OCI-M2 (cell line): ENCODE measurements at regions not wholly inside any gene's neighbourhood (a gene's known extent, or its start where the extent isn't known, plus 50 kb on each side); places are given as distances from the start of the nearest gene placed in this dataset.
"Not testable (repeated sequence)": the region's sequence is repeated elsewhere in the genome, so short reads cannot be mapped to it uniquely, and the experiment has no call there.

ENCODE experiments used
- DNase-seq: peaks from one replicate; lab custom pipeline; 2025; ENCODE audit not compliant: unreplicated experiment; lab: John Stamatoyannopoulos, UW

- DNase-seq = no peak
Observed at GRCh38 chr18:66900837-66901236, 296.9 kb upstream of the CDH19 start.

DNA sequence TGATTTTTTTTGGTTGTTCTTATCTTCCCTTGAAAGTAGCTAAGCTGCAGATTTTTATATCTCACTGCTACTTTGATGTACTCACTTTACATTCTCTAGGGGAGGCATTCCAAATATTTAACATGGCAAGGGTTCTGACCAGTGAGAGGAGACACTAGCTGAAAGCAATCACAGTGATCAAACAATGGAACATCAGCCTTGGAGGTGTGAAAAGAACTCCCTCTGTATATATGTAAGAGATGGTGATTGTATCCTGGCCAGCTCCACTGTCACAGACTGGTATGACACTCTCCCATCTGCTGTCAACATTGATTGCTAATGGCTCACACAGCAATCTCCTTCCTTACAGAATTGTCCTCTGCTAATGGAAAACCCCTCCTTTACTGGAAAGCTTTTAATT is 291.7 kb upstream of the CDH19 start:
- DNase-seq = no peak

GRCh38 chr18:66894851-66895250 is 291.0 kb upstream of the CDH19 start:
- DNase-seq = no peak

GRCh38 chr18:66892388-66892787 is 288.5 kb upstream of the CDH19 start:
- DNase-seq = not testable (repeated sequence)

DNA sequence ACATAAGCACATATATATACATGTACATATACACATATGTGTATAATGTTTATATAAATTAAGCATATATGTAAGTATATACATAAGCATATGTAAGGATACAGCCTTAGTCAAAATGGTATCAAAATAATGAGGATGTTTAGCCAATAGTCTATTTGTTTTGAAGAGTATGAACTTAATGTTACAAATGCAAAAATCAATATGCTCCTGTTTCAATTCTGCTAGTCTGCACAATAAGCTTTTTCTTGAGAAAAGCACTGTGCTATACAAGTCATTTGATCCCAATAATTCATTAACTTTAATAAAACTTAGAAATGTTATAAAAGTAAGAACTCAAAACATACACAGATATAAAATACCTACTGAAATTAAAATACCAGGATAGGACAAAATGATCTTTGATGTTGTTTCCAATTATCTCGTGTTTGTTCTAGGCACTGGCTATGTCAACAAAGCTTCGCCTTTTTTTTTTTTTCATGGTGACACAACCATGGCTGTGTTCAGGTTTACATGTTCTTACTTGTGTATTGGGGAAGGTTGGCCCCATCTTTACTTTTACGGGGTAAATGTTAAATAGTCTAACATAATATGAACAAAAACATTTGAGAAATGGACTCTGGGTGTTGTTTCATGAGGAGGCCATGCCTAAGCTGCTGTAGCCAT is 271.1 kb upstream of the CDH19 start:
- DNase-seq = no peak

- no peak for DNase-seq
Observed at GRCh38 chr18:66874375-66874774, 270.5 kb upstream of the CDH19 start.

- DNase-seq = no peak
Observed at GRCh38 chr18:66873899-66874298, 270.0 kb upstream of the CDH19 start.

GRCh38 chr18:66872277-66872676 is 268.4 kb upstream of the CDH19 start:
- no peak for DNase-seq

DNA sequence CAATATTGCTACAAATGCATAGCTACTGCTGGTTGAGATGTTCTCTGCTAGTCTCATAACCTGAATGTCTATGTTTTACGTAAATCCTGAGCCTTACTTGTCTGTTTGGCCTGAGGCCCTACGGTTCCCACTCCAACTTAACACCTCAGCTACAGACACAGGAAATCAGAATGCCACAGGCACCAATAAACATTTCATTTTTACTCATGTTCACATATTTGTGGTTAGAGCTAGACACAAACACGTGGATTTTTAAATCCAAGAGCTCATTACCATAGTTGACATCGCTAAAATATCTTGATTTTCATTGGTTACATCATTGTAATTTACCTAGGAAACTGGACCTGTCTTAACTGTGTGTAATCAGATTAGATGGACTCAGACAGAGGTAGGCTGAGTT is 263.8 kb upstream of the CDH19 start:
- no peak for DNase-seq

DNA sequence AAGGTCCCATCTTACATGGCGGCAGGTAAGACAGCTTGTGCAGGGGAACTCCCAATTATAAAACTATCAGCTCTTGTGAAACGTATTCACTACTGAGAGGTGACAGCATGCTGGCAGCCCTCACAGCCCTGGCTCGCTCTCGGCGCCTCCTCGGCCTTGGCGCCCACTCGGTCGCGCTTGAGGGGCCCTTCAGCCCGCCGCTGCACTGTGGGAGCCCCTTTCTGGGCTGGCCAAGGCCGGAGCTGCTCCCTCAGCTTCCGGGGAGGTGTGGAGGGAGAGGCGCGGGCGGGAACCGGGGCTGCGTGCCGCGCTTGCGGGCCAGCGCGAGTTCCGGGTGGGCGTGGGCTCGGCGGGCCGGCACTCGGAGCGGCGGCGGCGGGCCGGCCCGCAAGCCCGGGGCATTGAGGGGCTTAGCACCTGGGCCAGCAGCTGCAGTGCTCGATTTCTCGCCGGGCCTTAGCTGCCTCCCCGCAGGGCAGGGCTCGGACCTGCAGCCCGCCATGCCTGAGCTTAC is 262.6 kb upstream of the CDH19 start:
- not testable (repeated sequence) for DNase-seq

- DNase-seq = no peak
Observed at GRCh38 chr18:66838340-66838987, 234.6 kb upstream of the CDH19 start.

DNA sequence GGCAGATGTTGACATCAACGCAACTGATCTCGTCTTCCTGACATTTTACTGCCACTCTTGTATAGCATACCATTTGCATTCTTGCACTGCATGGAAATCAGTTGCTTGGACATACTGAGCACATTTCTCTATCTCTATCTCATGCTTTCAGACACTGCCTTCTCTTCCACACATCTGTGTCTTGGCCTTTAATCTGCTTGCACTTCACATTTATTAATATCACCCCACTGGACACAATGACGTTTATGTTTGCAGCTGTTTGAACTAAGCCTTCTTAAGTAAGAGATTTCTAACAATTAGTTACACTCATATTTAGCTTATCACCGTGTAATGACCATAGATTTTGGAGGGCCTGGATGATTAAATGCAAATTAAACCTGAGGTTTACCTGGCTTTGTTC is 229.8 kb upstream of the CDH19 start:
- no peak for DNase-seq

- DNase-seq = no peak
Observed at GRCh38 chr18:66826211-66826610, 222.3 kb upstream of the CDH19 start.

- no peak for DNase-seq
Observed at GRCh38 chr18:66825347-66825746, 221.5 kb upstream of the CDH19 start.

- DNase-seq = no peak
Observed at GRCh38 chr18:66819235-66819634, 215.3 kb upstream of the CDH19 start.

GRCh38 chr18:66813138-66813537 is 209.2 kb upstream of the CDH19 start:
- DNase-seq = no peak

DNA sequence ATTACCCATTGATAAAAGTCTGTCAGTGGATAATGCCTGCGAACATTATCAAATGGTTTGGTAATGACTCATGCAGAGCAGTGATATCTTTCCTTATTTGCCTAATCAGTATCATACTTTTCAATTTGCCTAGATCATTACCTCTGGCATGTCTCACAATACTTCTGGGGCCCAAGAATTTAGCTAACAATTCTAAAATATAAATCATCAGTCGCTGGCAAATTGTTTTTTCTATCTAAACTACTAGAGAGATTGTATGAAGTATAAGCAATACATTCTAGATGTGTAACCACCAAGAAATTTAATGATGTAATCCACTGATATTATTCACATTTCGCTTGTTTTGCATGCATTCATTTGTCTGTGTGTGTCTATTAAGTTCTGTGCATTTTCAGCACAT is 191.2 kb upstream of the CDH19 start:
- no peak for DNase-seq

DNA sequence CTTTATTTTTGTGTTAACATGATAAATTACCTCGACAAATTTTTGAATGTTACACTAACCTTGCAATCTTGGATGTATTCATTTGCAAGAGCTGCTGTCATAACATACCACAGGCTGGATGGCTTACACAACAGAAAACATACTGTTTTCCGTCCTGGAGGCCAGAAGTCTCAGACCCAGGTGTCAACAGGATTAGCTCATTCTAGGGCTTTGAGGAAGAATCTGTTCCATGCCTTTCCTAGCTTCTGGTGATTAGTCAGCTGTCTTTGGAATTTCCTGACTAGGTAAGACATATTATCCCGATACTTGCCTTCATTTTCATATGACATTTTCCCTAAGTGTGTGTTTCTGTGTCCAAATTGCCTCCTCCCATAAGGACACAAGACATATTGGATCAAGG is 188.6 kb upstream of the CDH19 start:
- DNase-seq = no peak

- no peak for DNase-seq
Observed at GRCh38 chr18:66780609-66781008, 176.7 kb upstream of the CDH19 start.

- no peak for DNase-seq
Observed at GRCh38 chr18:66778048-66778447, 174.2 kb upstream of the CDH19 start.

DNA sequence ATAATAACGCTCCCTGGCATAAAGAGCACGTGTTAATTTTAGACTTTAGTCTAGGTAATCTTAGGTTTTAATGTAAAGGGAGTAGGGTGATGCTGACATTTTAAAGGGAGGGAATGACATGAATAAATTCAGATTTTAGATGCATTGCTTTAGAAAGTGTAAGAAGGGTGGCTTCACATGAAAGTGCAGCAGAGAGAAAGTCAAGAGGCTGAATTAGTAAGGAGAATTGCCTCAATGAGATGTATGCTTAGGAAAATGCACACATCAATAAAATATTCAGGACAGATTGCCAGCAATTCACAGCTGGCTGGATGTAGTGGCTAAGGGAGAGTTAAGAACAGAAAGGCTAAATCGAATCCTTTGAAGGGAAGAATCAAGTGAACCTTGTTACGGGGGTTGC is 165.5 kb upstream of the CDH19 start:
- no peak for DNase-seq

GRCh38 chr18:66764230-66764629 is 160.3 kb upstream of the CDH19 start:
- DNase-seq = no peak

DNA sequence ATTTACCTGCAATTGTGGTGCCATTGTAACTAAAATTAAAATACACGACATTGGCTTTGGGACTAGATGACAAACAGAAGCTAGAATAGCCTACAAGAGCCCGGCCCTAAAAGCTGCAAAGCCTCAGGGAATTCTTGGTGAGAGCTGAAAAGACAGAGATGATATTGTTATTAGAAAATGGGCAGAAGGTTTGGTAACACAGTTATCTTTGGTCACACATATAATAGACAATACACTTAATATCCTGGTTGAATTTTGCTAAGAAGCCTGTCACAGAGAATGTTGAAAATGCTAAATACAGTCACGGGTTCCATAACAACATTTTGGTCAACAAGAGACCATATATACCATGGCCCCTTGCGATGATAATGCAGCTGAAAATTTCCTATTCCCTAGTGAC is 157.3 kb upstream of the CDH19 start:
- DNase-seq = no peak
